HG02840 (cell line): ENCODE measurements at regions not wholly inside any gene's neighbourhood (a gene's known extent, or its start where the extent isn't known, plus 50 kb on each side); places are given as distances from the start of the nearest gene placed in this dataset.

Experiments
- ATAC-seq: cut with Tn5 transposase; IDR thresholded peaks from one replicate; pipeline ENCODE4 v1.9.1; 2021; ENCODE audit warnings: mild to moderate bottlenecking, moderate library complexity, moderate number of reproducible peaks; ENCODE audit not compliant: unreplicated experiment, low FRiP score

- no peak for ATAC-seq
Observed at GRCh38 chr18:60656553-60656952, 284.0 kb upstream of the MC4R start.

DNA sequence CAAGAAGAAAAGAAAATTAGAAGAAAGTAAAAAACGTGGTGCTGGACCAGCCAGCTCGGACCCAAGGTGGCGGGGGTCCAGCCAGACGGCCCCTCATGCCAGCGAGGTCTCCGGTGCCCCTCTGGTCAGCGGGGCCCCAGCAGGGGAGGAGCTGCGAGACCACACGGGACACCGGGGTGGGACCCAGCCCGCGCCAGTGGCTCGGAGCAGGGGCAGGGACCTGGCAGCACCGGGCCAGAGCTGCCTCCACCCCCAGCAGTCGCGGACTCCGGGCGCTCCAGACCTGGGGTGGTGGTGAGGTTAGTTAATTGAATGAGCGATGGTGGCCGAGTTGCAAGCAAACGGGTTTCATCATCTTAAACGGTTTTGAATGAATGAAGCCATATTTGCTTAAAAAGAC, 289.9 kb upstream of the MC4R start:
- no peak for ATAC-seq

GRCh38 chr18:60663060-60663989, 290.8 kb upstream of the MC4R start:
- no peak for ATAC-seq

DNA sequence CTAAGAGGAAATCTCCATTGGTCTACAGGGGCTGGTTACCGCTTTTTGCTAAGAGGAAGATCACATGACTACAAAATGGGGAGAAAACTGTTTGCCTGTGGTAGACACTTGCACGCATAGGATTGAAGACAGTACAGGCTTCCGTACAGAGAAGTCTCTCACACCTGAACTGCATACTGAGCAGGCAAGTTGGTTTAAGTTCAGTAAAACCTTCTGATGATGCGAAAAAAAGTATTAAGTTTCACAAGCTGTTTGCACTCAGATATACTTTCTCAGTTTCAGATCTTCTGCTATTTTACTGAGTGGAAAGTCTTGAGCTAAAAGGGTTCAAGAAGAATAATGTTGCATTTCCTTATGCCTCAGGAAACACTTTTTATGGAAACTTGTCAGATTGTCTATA, 292.2 kb upstream of the MC4R start:
- ATAC-seq, result no peak

DNA sequence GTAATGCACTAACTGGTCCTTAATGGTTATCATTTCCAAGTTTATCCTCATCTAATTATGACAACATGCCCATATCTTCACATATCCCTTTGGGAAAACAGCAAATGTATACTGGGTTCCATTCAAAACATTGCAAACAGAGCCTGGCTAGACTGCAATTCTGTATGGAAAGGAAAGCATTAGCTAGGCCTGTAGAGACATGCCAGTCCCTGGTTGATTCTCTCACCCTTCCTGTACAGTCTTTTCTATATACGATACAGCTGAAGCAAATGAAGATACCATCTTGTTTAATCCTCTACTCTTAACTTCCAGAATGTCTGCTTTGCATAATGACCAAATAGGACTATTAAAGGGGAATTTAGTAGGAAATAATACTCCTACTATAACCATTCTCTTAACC, 294.4 kb upstream of the MC4R start:
- no peak for ATAC-seq

DNA sequence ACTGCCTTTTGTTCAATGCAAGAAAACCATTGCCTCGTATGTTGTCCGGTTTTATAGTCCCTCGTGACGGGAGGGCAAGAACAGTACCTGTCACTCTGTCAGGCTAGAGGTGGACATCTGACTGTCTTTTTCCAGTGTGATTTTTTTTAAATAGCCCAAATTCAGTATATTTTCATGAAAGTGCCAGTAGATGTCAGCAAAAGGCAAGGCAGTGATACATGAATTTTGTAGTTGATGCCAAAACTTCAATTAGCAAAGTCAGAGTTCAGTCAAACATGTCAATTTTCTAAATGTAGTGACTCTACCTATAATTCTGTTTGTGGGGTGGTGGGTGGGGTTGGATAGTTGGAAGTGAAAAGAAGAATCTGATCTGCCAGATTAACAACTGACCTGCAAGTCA, 296.0 kb upstream of the MC4R start:
- no peak for ATAC-seq

DNA sequence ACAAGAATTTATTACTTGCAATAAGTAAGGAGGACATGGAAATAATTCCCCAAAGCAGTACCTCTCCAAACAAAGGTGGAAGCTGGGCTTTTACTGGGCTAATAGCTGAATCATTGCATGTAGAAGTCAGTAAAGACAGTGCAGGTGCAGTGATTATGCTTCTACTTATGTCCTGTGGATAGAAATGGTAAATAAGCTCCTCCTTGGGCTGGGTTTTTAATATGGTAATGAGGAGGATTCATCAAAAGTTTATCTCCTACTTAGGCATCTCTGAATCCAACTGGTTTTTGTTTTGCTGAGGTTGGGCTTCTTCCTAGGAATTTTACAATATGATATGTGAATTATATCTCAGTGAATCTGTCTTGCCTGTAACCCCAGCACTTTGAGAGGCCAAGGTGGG, 297.4 kb upstream of the MC4R start:
- ATAC-seq, result no peak

DNA sequence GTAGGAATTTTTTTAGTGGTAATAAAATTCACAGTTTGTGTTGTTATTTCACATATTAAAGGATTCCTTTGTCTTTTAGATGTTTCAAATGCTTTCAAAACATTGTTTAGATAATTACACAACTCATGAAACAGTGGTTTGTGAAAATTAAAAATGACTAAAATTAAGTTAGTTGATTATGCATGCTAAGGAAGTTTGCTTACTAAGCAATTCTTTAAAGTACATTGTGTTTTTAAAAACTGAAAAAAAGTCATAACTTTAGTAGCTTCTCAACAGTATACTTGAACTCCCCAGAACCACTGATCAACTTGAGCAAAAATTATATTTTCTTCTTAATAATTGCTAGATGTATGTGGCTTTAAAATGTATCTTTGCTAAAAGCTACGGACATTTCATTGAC, 298.4 kb upstream of the MC4R start:
- ATAC-seq, result no peak

- ATAC-seq, result no peak
Observed at GRCh38 chr18:60675126-60675525, 302.6 kb upstream of the MC4R start.

DNA sequence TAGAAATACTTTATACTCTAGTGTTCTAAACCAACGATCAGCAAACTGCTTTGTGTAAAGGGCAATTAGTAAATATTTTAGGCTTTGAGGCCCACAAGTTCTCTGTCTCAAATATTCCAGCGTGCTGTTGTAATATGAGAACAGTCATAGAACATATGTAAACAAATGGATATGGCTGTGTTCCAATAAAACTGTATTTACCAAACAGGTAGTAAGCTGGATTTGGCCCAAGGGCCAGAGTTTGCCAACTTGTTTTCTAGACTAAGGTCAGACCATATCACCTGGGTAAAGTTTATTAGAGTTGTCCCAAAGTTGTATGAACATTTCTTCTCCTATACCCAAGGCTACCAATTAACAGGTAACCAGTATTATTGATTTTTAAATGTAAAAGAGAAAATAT, 303.2 kb upstream of the MC4R start:
- no peak for ATAC-seq

DNA sequence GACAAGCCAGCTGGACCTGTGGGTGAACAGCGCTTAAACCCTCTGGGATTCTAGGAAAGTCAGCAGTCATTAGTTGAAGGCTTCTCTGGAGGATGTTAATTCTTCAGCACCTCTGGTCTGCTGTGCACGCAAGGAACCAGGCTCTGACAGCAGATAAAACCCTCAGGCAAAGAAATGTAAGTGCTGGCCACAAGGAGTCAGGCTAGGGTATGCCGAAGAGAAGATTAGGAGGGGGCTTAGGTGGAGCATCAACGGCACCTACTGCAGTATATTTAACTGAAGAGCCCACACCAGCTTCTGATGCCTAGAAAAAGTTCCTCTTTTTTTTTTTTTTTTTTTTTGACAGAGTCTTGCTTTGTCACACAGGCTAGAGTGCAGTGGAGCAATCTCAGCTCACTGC, 304.2 kb upstream of the MC4R start:
- ATAC-seq, result no peak

- no peak for ATAC-seq
Observed at GRCh38 chr18:60684843-60685513, 312.4 kb upstream of the MC4R start.

- no peak for ATAC-seq
Observed at GRCh38 chr18:60686142-60686541, 313.6 kb upstream of the MC4R start.

GRCh38 chr18:60691061-60691460, 318.5 kb upstream of the MC4R start:
- ATAC-seq, result no peak

- no peak for ATAC-seq
Observed at GRCh38 chr18:60693426-60693825, 320.9 kb upstream of the MC4R start.

DNA sequence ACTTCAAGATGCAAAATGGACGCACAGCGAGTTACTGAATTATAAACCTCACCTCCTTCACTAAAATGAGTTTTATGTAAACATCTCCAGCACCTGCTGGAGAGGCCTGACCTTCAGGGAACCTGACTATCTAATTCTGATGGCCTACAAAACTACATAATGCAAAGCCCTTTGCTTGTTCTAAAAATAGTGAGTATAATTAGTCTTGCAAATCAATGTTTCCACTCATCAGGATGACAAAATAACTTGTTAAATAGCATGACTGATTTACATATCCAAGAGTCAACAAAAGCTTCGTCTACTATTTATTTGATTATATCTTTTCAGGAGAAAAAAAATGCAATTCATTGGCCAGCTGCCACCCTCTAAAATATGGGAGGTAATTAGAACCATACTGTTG, 326.3 kb upstream of the MC4R start:
- no peak for ATAC-seq

GRCh38 chr18:60722742-60723141, 350.2 kb upstream of the MC4R start:
- no peak for ATAC-seq

- no peak for ATAC-seq
Observed at GRCh38 chr18:60732143-60732542, 359.6 kb upstream of the MC4R start.

GRCh38 chr18:60739212-60739611, 366.6 kb upstream of the MC4R start:
- no peak for ATAC-seq

DNA sequence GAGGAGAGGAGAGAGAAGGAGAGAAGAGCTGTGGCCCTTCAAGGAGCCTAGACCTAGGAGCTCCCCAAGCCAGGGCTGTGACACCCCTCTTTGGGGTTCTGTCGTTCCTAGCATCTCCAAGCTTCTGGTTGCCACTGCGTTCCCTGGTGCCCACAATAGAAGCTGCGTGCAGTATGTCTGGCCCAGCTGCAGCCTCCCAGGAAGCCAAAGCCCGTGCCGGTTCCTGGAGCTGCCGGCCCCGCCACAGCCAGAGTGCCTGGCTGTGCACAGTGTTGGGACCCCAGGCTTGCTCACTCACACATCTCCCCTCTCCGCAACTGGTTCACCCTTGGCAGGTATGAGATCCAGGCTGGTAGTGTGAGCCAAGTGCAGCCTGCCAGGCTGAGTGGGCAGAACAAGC, 367.7 kb upstream of the MC4R start:
- no peak for ATAC-seq

DNA sequence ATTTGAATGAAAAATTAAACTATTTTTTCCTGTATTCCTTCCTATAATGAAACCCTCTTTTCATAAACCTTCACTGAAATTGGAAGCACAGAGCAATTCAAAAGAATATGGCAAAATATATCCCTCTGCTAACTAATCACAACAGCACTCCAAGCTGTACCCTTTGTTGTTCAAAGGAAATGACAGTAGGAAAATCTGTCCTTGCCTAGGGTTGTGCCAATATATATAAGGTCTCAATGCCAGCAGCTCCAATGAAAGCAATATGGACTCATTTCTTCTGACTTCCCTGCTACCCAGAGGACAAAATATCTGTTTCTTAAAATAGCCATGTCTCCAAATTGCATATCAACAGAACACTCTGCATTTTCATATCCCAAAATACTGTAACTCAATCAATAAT, 373.9 kb upstream of the MC4R start:
- no peak for ATAC-seq

DNA sequence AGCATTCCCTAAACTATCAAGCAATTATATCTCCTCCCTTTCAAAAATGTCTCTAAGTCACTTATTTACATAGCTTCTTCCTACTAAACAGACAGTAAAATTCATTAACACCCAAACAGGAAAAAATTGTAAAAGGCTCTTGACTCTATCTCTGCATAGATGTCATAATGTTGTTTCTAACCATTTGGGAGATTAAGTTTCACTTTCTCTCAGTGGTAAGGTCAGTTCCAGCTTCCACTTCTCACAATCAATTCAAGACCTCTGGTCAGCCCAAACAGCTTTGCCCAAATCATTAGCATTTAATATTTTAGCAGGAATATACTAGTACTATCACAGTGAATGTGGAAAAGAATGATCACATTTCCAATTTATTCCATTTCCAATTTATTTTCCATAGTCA, 374.3 kb upstream of the MC4R start:
- no peak for ATAC-seq
